SK-N-SH treated with all-trans-retinoic acid at 6 μM for 48 hours (cell line): ENCODE measurements at regions not wholly inside any gene's neighbourhood (a gene's known extent, or its start where the extent isn't known, plus 50 kb on each side); places are given as distances from the start of the nearest gene placed in this dataset.

Experiments
- ATAC-seq: fragments of 200-7000 bp; cut with Tn5 transposase; 3 replicates; pipeline ENCODE4 v1.9.1; 2020; ENCODE audit warnings: mild to moderate bottlenecking, moderate library complexity
- ARNTL ChIP-seq: fragments of 450-650 bp; formaldehyde crosslinking; IDR thresholded peaks from 2 replicates; pipeline ENCODE4 v1.5.0; 2020; ENCODE audit warnings: low read depth, mild to moderate bottlenecking, moderate library complexity, borderline replicate concordance
- BACH2 ChIP-seq: fragments of 250-450 bp; sonication (Bioruptor Pico); IDR thresholded peaks from 2 replicates; pipeline ENCODE4 v1.9.0; 2021; ENCODE audit warnings: mild to moderate bottlenecking, borderline replicate concordance
- CREB5 ChIP-seq: fragments of 250-450 bp; sonication (Bioruptor Pico); IDR thresholded peaks from 2 replicates; pipeline ENCODE4 v1.5.1; 2020; ENCODE audit warnings: low read depth, mild to moderate bottlenecking, moderate library complexity
- CSDC2 ChIP-seq: fragments of 250-450 bp; sonication (Bioruptor Pico); IDR thresholded peaks from 2 replicates; pipeline ENCODE4 v1.5.0; 2020; ENCODE audit warnings: mild to moderate bottlenecking, moderate library complexity
- CSRNP3 ChIP-seq: fragments of 250-450 bp; sonication (Bioruptor Pico); IDR thresholded peaks from 2 replicates; pipeline ENCODE4 v1.5.1; 2021; ENCODE audit warnings: mild to moderate bottlenecking, moderate library complexity
- ESRRG ChIP-seq: fragments of 250-450 bp; sonication (Bioruptor Pico); IDR thresholded peaks from 2 replicates; pipeline ENCODE4 v1.6.1; 2021; ENCODE audit warnings: mild to moderate bottlenecking
- GLIS3 ChIP-seq: fragments of 250-450 bp; sonication (Bioruptor Pico); IDR thresholded peaks from 2 replicates; pipeline ENCODE4 v1.5.0; 2020; ENCODE audit warnings: mild to moderate bottlenecking, moderate library complexity
- ISL1 ChIP-seq: fragments of 250-450 bp; sonication (Bioruptor Pico); IDR thresholded peaks from 2 replicates; pipeline ENCODE4 v2.1.2; 2022; ENCODE audit warnings: mild to moderate bottlenecking, moderate library complexity
- OSR1 ChIP-seq: fragments of 250-450 bp; sonication (Bioruptor Pico); IDR thresholded peaks from 2 replicates; pipeline ENCODE4 v1.8.0; 2022; ENCODE audit warnings: moderate library complexity, mild to moderate bottlenecking, inconsistent platforms
- PATZ1 ChIP-seq: fragments of 250-450 bp; sonication (Bioruptor Pico); IDR thresholded peaks from 2 replicates; pipeline ENCODE4 v1.8.0; 2020; ENCODE audit warnings: mild to moderate bottlenecking, moderate library complexity, borderline replicate concordance
- POU6F1 ChIP-seq: fragments of 250-450 bp; sonication (Bioruptor Pico); IDR thresholded peaks from 2 replicates; pipeline ENCODE4 v1.8.0; 2021; ENCODE audit warnings: low read depth, mild to moderate bottlenecking, moderate library complexity, borderline replicate concordance
- PPARA ChIP-seq: fragments of 250-450 bp; sonication (Bioruptor Pico); IDR thresholded peaks from 2 replicates; pipeline ENCODE4 v1.5.0; 2020; ENCODE audit warnings: mild to moderate bottlenecking, borderline replicate concordance
- RARB ChIP-seq: fragments of 250-450 bp; sonication (Bioruptor Pico); IDR thresholded peaks from 2 replicates; pipeline ENCODE4 v1.8.0; 2021; ENCODE audit warnings: mild to moderate bottlenecking, moderate library complexity
- TOX ChIP-seq: fragments of 250-450 bp; sonication (Bioruptor Pico); IDR thresholded peaks from 2 replicates; pipeline ENCODE4 v1.8.0; 2021; ENCODE audit warnings: mild to moderate bottlenecking, moderate library complexity, borderline replicate concordance
- TSHZ2 ChIP-seq: fragments of 250-450 bp; sonication (Bioruptor Pico); IDR thresholded peaks from 2 replicates; pipeline ENCODE4 v1.5.0; 2020; ENCODE audit warnings: mild to moderate bottlenecking, moderate library complexity
- ZFP3 ChIP-seq: fragments of 250-450 bp; sonication (Bioruptor Pico); IDR thresholded peaks from 2 replicates; pipeline ENCODE4 v1.5.0; 2020; ENCODE audit warnings: mild to moderate bottlenecking, moderate library complexity
- ZFP30 ChIP-seq: fragments of 450-650 bp; formaldehyde crosslinking; IDR thresholded peaks from 2 replicates; pipeline ENCODE4 v1.5.0; 2022; ENCODE audit warnings: mild to moderate bottlenecking, moderate library complexity
- ZNF565 ChIP-seq: fragments of 450-650 bp; formaldehyde crosslinking; conservative IDR thresholded peaks from 2 replicates; pipeline ENCODE4 v1.5.0; 2020; ENCODE audit warnings: low read depth, mild to moderate bottlenecking, moderate library complexity
- ZNF70 ChIP-seq: fragments of 450-650 bp; formaldehyde crosslinking; IDR thresholded peaks from 2 replicates; pipeline ENCODE4 v1.5.0; 2020; ENCODE audit warnings: mild to moderate bottlenecking, moderate library complexity
- ZNF8 ChIP-seq: fragments of 450-650 bp; formaldehyde crosslinking; IDR thresholded peaks from 2 replicates; pipeline ENCODE4 v1.5.0; 2020; ENCODE audit warnings: mild to moderate bottlenecking, moderate library complexity

GRCh38 chrX:94511564-94511963 is 837.6 kb downstream of the FAM133A start:
- no peak for TF ChIP-seq RARB (CRISPR knock-in tag)
- TF ChIP-seq ZFP30: no peak
- no peak for TF ChIP-seq CSDC2 (CRISPR knock-in tag)
- no peak for TF ChIP-seq GLIS3 (CRISPR knock-in tag)
- no peak for TF ChIP-seq ZNF70 (CRISPR knock-in tag)
- TF ChIP-seq ESRRG (CRISPR knock-in tag): no peak
- TF ChIP-seq PPARA (CRISPR knock-in tag): no peak
- no peak for TF ChIP-seq TOX (CRISPR knock-in tag)
- TF ChIP-seq ZNF565 (CRISPR knock-in tag): no peak
- TF ChIP-seq OSR1: no peak
- TF ChIP-seq BACH2: no peak
- TF ChIP-seq ISL1 (CRISPR knock-in tag): no peak
- no peak for TF ChIP-seq TSHZ2 (CRISPR knock-in tag)
- TF ChIP-seq CREB5 (CRISPR knock-in tag): no peak
- TF ChIP-seq POU6F1 (CRISPR knock-in tag): no peak
- TF ChIP-seq PATZ1 (CRISPR knock-in tag): no peak
- TF ChIP-seq CSRNP3 (CRISPR knock-in tag): no peak
- no peak for TF ChIP-seq ZFP3 (CRISPR knock-in tag)
- ATAC-seq: no peak

GRCh38 chrX:94515009-94515408 is 841.0 kb downstream of the FAM133A start:
- TF ChIP-seq CSRNP3 (CRISPR knock-in tag) (no peak), RARB (CRISPR knock-in tag) (no peak), ZNF8 (CRISPR knock-in tag) (no peak), PPARA (CRISPR knock-in tag) (no peak), TOX (CRISPR knock-in tag) (no peak)
- no peak for ATAC-seq

GRCh38 chrX:94524867-94525266 is 850.9 kb downstream of the FAM133A start:
- ATAC-seq: no peak
- TF ChIP-seq TSHZ2 (CRISPR knock-in tag) (no peak), ARNTL (no peak), RARB (CRISPR knock-in tag) (no peak), PPARA (CRISPR knock-in tag) (no peak), PATZ1 (CRISPR knock-in tag) (no peak), OSR1 (no peak), CREB5 (CRISPR knock-in tag) (no peak)
